CD14-positive monocyte (primary cell): ENCODE measurements at regions not wholly inside any gene's neighbourhood (a gene's known extent, or its start where the extent isn't known, plus 50 kb on each side); places are given as distances from the start of the nearest gene placed in this dataset.

ENCODE experiments used
- DNase-seq, 3 donors: peaks; one replicate each; pipeline ENCODE4 v3.0.0-alpha.2; 2011 to 2022
- H2AFZ ChIP-seq: 2 replicates; pipeline ENCODE4 v1.6.0; 2012; ENCODE audit warnings: mild to moderate bottlenecking, low read depth, low read length, inconsistent platforms; ENCODE audit not compliant: insufficient read depth, poor library complexity, severe bottlenecking
- H3K27ac ChIP-seq, 2 donors: 1 replicate in 1 of 2; 2 replicates in 1 of 2; pipeline ENCODE4 v1.5.1; 2012 to 2013; ENCODE audit warnings: low read length in 2 of 2, control low read depth in 1 of 2, inconsistent platforms in 1 of 2, low read depth in 1 of 2, mild to moderate bottlenecking in 1 of 2
- H3K27me3 ChIP-seq, 2 donors: one replicate each; pipeline versions ENCODE4 v1.6.0 to v1.6.1; 2011 to 2013; ENCODE audit warnings: low read length in 2 of 2; ENCODE audit not compliant: control insufficient read depth in 2 of 2, insufficient read depth in 2 of 2
- H3K36me3 ChIP-seq, 2 donors: replicated peaks in 1 of 2; 1 replicate in 1 of 2; 2 replicates in 1 of 2; pipeline versions ENCODE4 v1.5.1 to v1.6.1; 2012 to 2013; ENCODE audit warnings: low read length in 2 of 2, control low read depth in 1 of 2, inconsistent platforms in 1 of 2, mild to moderate bottlenecking in 1 of 2; ENCODE audit not compliant: insufficient read depth in 2 of 2, control insufficient read depth in 1 of 2
- H3K4me1 ChIP-seq, 2 donors: 1 replicate in 1 of 2; 2 replicates in 1 of 2; pipeline versions ENCODE4 v1.5.1 to v1.6.1; 2012 to 2013; ENCODE audit warnings: low read length in 2 of 2, control low read depth in 1 of 2, inconsistent platforms in 1 of 2, mild to moderate bottlenecking in 1 of 2, moderate library complexity in 1 of 2; ENCODE audit not compliant: insufficient read depth in 2 of 2, control insufficient read depth in 1 of 2
- H3K4me2 ChIP-seq: replicated peaks from 2 replicates; pipeline ENCODE3; 2012; ENCODE audit warnings: low read length, moderate library complexity, mild to moderate bottlenecking; ENCODE audit not compliant: poor library complexity, severe bottlenecking; ENCODE audit errors: extremely low read depth
- H3K4me3 ChIP-seq, 3 experiments: fragments of 200-600 bp in 1 of 3; sonication (generic) in 1 of 3; replicated peaks in 1 of 3; 1 replicate in 2 of 3; 2 replicates in 1 of 3; pipeline ENCODE4 v1.5.1; 2011 to 2013; ENCODE audit warnings: low read length in 3 of 3, mild to moderate bottlenecking in 3 of 3, control low read depth in 2 of 3, low read depth in 2 of 3, inconsistent platforms in 1 of 3, moderate library complexity in 1 of 3
- H3K79me2 ChIP-seq: 2 replicates; pipeline ENCODE4 v1.6.0; 2012; ENCODE audit warnings: mild to moderate bottlenecking, control low read depth, inconsistent platforms, low read length, moderate library complexity; ENCODE audit not compliant: insufficient read depth
- H3K9ac ChIP-seq: 2 replicates; pipeline ENCODE4 v1.6.0; 2017; ENCODE audit warnings: low read length, mild to moderate bottlenecking; ENCODE audit not compliant: insufficient read depth, poor library complexity, severe bottlenecking
- H3K9me3 ChIP-seq, 2 donors: replicated peaks in 1 of 2; 1 replicate in 1 of 2; 2 replicates in 1 of 2; pipeline versions ENCODE4 v1.5.1 to v1.6.1; 2012 to 2013; ENCODE audit warnings: low read length in 2 of 2, control low read depth in 1 of 2; ENCODE audit not compliant: control insufficient read depth in 1 of 2, insufficient read depth in 1 of 2
- H4K20me1 ChIP-seq: 2 replicates; pipeline ENCODE4 v1.6.0; 2012; ENCODE audit warnings: mild to moderate bottlenecking, low read length, control low read depth, moderate library complexity; ENCODE audit not compliant: insufficient read depth
- H3K27ac Mint-ChIP-seq, 7 donors: one replicate each; pipeline ENCODE4 v1.8.0; 2020; ENCODE audit warnings: mild to moderate bottlenecking in 7 of 7, mixed read lengths in 7 of 7, moderate library complexity in 6 of 7, inconsistent platforms in 2 of 7
- H3K27me3 Mint-ChIP-seq, 3 donors: one replicate each; pipeline ENCODE4 v1.8.0; 2021 to 2022; ENCODE audit warnings: low read depth in 3 of 3, mild to moderate bottlenecking in 3 of 3, mixed read lengths in 3 of 3, moderate library complexity in 3 of 3, inconsistent platforms in 1 of 3
- H3K36me3 Mint-ChIP-seq, 2 donors: one replicate each; pipeline ENCODE4 v1.8.0; 2020; ENCODE audit warnings: mixed read lengths in 2 of 2, inconsistent platforms in 1 of 2, mild to moderate bottlenecking in 1 of 2
- H3K4me1 Mint-ChIP-seq: one replicate; pipeline ENCODE4 v1.8.0; 2020; ENCODE audit warnings: mild to moderate bottlenecking, mixed read lengths
- H3K4me3 Mint-ChIP-seq, 2 donors: one replicate each; pipeline ENCODE4 v1.8.0; 2020; ENCODE audit warnings: mild to moderate bottlenecking in 2 of 2, mixed read lengths in 2 of 2, moderate library complexity in 1 of 2
- H3K9me3 Mint-ChIP-seq, 7 donors: one replicate each; pipeline ENCODE4 v1.8.0; 2020 to 2022; ENCODE audit warnings: mixed read lengths in 7 of 7, mild to moderate bottlenecking in 6 of 7, moderate library complexity in 6 of 7, inconsistent platforms in 2 of 7
- WGBS: methylation state at CpG from one replicate; pipeline ENCODE4 v1.1.5; 2013; ENCODE audit warnings: missing lambda C conversion rate; ENCODE audit not compliant: insufficient coverage; 5-methylcytosine and 5-hydroxymethylcytosine counted together
- intact Hi-C, 2 donors: fragments of 100-400 bp; cut with micrococcal nuclease; formaldehyde crosslinking; loops; one replicate each; pipeline versions ENCODE4 v1.15.0 to v1.15.1; 2023
- TF ChIP-seq, protein P1 (sequence below): fragments of 200-600 bp; IDR thresholded peaks from one replicate; pipeline ENCODE4 v1.8.0; 2022; ENCODE audit warnings: antibody characterized with exemption, mild to moderate bottlenecking

DNA sequence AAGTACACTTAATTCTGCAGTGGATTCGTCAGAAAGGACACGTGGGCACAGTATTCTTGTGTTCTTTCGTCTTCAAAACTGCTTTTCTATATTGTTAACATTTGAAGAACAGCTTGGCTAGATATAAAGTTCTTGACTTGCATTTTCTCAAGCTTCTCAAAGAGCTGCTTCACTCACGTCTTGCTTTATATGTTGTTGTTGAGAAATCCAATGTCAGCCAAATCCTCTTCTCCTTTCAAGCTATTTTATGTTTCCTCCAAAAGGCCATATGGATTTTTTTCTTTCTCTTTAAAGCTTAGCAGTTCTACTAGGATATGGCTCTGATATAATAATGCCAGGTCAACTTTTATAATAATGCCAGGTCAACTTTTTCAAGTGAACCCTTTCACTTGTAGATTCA lies 65.5 kb upstream of the CYP1B1 start:
- no peak overlapping the region for H2AFZ ChIP-seq
- H3K9ac ChIP-seq, result no peak overlapping the region
- Mint-ChIP-seq H3K4me1 (peaks cover 29% of the 10 kb centered on the region), H3K27ac (peak overlapping the region in 1 of 7 donors; percentile 5), H3K27me3 (peaks cover 0 to 4% (median 2%) of the 10 kb centered on the region in 3 donors), H3K36me3 (peaks cover 37 to 45% of the 10 kb centered on the region in 2 donors), H3K9me3 (peaks cover 0 to 4% (median 2%) of the 10 kb centered on the region in 7 donors), H3K4me3 (no peak overlapping the region)
- intact Hi-C loops, result no loop called here
- no peak overlapping the region for H3K27ac ChIP-seq
- no peak overlapping the region for H3K4me3 ChIP-seq
- no peaks in the 10 kb centered on the region for H3K9me3 ChIP-seq
- no peak overlapping the region for H3K4me2 ChIP-seq
- DNase-seq, result no peak
- WGBS, result no CpG with 5 or more reads among the region's 4 CpGs
- peaks cover 2 to 7% of the 10 kb centered on the region in 2 donors for H3K36me3 ChIP-seq
- H3K79me2 ChIP-seq, result no peaks in the 10 kb centered on the region
- TF ChIP-seq, protein P1, sequence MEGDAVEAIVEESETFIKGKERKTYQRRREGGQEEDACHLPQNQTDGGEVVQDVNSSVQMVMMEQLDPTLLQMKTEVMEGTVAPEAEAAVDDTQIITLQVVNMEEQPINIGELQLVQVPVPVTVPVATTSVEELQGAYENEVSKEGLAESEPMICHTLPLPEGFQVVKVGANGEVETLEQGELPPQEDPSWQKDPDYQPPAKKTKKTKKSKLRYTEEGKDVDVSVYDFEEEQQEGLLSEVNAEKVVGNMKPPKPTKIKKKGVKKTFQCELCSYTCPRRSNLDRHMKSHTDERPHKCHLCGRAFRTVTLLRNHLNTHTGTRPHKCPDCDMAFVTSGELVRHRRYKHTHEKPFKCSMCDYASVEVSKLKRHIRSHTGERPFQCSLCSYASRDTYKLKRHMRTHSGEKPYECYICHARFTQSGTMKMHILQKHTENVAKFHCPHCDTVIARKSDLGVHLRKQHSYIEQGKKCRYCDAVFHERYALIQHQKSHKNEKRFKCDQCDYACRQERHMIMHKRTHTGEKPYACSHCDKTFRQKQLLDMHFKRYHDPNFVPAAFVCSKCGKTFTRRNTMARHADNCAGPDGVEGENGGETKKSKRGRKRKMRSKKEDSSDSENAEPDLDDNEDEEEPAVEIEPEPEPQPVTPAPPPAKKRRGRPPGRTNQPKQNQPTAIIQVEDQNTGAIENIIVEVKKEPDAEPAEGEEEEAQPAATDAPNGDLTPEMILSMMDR, result no peak
- H4K20me1 ChIP-seq, result no peaks in the 10 kb centered on the region
- H3K4me1 ChIP-seq, result peaks cover 43 to 55% of the 10 kb centered on the region in 2 donors
- H3K27me3 ChIP-seq, result no peaks in the 10 kb centered on the region

- WGBS, result no CpG with 5 or more reads among the region's 6 CpGs
- H3K9me3 Mint-ChIP-seq, result peaks cover 0 to 12% (median 6%) of the 10 kb centered on the region in 7 donors
- no peak overlapping the region for H3K4me3 ChIP-seq
Measured at GRCh38 chr2:38138996-38139395, 63.0 kb upstream of the CYP1B1 start.

More at GRCh38 chr2:38138996-38139395, 63.0 kb upstream of the CYP1B1 start:
- DNase-seq, result no peak
- Mint-ChIP-seq H3K27me3 (peaks cover 0 to 4% (median 2%) of the 10 kb centered on the region in 3 donors), H3K4me1 (peaks cover 38% of the 10 kb centered on the region), H3K4me3 (no peak overlapping the region), H3K27ac (no peak overlapping the region), H3K36me3 (peaks cover 49 to 55% of the 10 kb centered on the region in 2 donors)
- Histone ChIP-seq H3K27me3 (no peaks in the 10 kb centered on the region), H3K27ac (no peak overlapping the region), H3K9ac (no peak overlapping the region), H3K9me3 (no peaks in the 10 kb centered on the region), H3K36me3 (peaks cover 2 to 7% of the 10 kb centered on the region in 2 donors), H4K20me1 (no peaks in the 10 kb centered on the region), H3K4me1 (peaks cover 21 to 30% of the 10 kb centered on the region in 2 donors), H3K4me2 (no peak overlapping the region), H3K79me2 (no peaks in the 10 kb centered on the region), H2AFZ (no peak overlapping the region)
- TF ChIP-seq, protein P1, result no peak
- intact Hi-C loops, result no loop called here
